Mesenchymal stem cell (in vitro differentiated cells and primary cell): ENCODE measurements at regions not wholly inside any gene's neighbourhood (a gene's known extent, or its start where the extent isn't known, plus 50 kb on each side); places are given as distances from the start of the nearest gene placed in this dataset.

ENCODE experiments used
- DNase-seq: peaks from one replicate; pipeline ENCODE4 v3.0.0-alpha.2; 2013
- H2AFZ ChIP-seq: one replicate; pipeline ENCODE4 v1.6.1; 2013; ENCODE audit warnings: low read depth, mild to moderate bottlenecking, control low read depth, inconsistent platforms, low read length, moderate library complexity
- H2AK5ac ChIP-seq: 2 replicates; pipeline ENCODE4 v1.6.1; 2013; ENCODE audit warnings: low read length, moderate library complexity, mild to moderate bottlenecking, inconsistent platforms; ENCODE audit not compliant: severe bottlenecking
- H2BK120ac ChIP-seq: one replicate; pipeline ENCODE4 v1.6.1; 2013; ENCODE audit warnings: low read depth, mild to moderate bottlenecking, inconsistent platforms, low read length, moderate library complexity
- H2BK12ac ChIP-seq, 2 experiments: one replicate each; pipeline ENCODE4 v1.6.1; 2013; ENCODE audit warnings: inconsistent platforms in 2 of 2, low read length in 2 of 2, mild to moderate bottlenecking in 2 of 2, moderate library complexity in 2 of 2, control low read depth in 1 of 2
- H2BK15ac ChIP-seq: one replicate; pipeline ENCODE4 v1.6.1; 2013; ENCODE audit warnings: mild to moderate bottlenecking, low read depth, inconsistent platforms; ENCODE audit not compliant: poor library complexity, severe bottlenecking
- H2BK5ac ChIP-seq: 2 replicates; pipeline ENCODE4 v1.6.1; 2013; ENCODE audit warnings: low read depth, mild to moderate bottlenecking, low read length, control low read depth, inconsistent platforms; ENCODE audit not compliant: poor library complexity, severe bottlenecking
- H3K14ac ChIP-seq, 2 experiments: one replicate each; pipeline ENCODE4 v1.6.1; 2013; ENCODE audit warnings: inconsistent platforms in 2 of 2, low read length in 2 of 2, control low read depth in 1 of 2, mild to moderate bottlenecking in 1 of 2, moderate library complexity in 1 of 2
- H3K18ac ChIP-seq, 2 experiments: one replicate each; pipeline ENCODE4 v1.6.1; 2013; ENCODE audit warnings: inconsistent platforms in 2 of 2, low read length in 2 of 2, control low read depth in 1 of 2, low read depth in 1 of 2, mild to moderate bottlenecking in 1 of 2
- H3K23ac ChIP-seq, 2 experiments: one replicate each; pipeline ENCODE4 v1.6.1; 2013; ENCODE audit warnings: inconsistent platforms in 2 of 2, low read length in 2 of 2, mild to moderate bottlenecking in 2 of 2, moderate library complexity in 2 of 2, control low read depth in 1 of 2
- H3K27ac ChIP-seq: 2 replicates; pipeline ENCODE4 v1.5.1; 2013; ENCODE audit warnings: mild to moderate bottlenecking, moderate library complexity, low read length, control low read depth, inconsistent platforms; ENCODE audit not compliant: poor library complexity, severe bottlenecking
- H3K27me3 ChIP-seq, 2 experiments: 2 replicates each; pipeline versions ENCODE4 v1.6.1 to v1.7.0; 2013; ENCODE audit warnings: low read length in 2 of 2, mild to moderate bottlenecking in 2 of 2, moderate library complexity in 2 of 2, control low read depth in 1 of 2, inconsistent platforms in 1 of 2; ENCODE audit not compliant: control insufficient read depth in 1 of 2, insufficient read depth in 1 of 2
- H3K36me3 ChIP-seq, 2 experiments: 2 replicates each; pipeline versions ENCODE4 v1.6.1 to v1.7.0; 2013; ENCODE audit warnings: low read length in 2 of 2, control low read depth in 1 of 2, inconsistent platforms in 1 of 2, low read depth in 1 of 2, mild to moderate bottlenecking in 1 of 2; ENCODE audit not compliant: insufficient read depth in 2 of 2, control insufficient read depth in 1 of 2
- H3K4ac ChIP-seq, 2 experiments: one replicate each; pipeline ENCODE4 v1.6.1; 2013; ENCODE audit warnings: inconsistent platforms in 2 of 2, low read length in 2 of 2, mild to moderate bottlenecking in 2 of 2, moderate library complexity in 2 of 2, control low read depth in 1 of 2, low read depth in 1 of 2
- H3K4me1 ChIP-seq: 2 replicates; pipeline ENCODE4 v1.6.1; 2013; ENCODE audit warnings: low read depth, low read length, control low read depth; ENCODE audit not compliant: control insufficient read depth, insufficient read depth
- H3K4me2 ChIP-seq: 2 replicates; pipeline ENCODE4 v1.6.1; 2013; ENCODE audit warnings: low read length, mild to moderate bottlenecking, inconsistent platforms; ENCODE audit not compliant: poor library complexity, severe bottlenecking
- H3K4me3 ChIP-seq, 2 experiments: 2 replicates each; pipeline versions ENCODE4 v1.5.1 to v1.7.0; 2013; ENCODE audit warnings: low read length in 2 of 2, mild to moderate bottlenecking in 2 of 2, control low read depth in 1 of 2, low read depth in 1 of 2; ENCODE audit not compliant: insufficient read depth in 1 of 2
- H3K79me1 ChIP-seq: replicated peaks from 2 replicates; pipeline ENCODE4 v1.6.1; 2013; ENCODE audit warnings: mild to moderate bottlenecking, control low read depth, low read length, inconsistent platforms; ENCODE audit not compliant: poor library complexity, severe bottlenecking
- H3K9ac ChIP-seq: 2 replicates; pipeline ENCODE4 v1.7.0; 2013; ENCODE audit warnings: mild to moderate bottlenecking, low read length, moderate library complexity
- H3K9me3 ChIP-seq: 2 replicates; pipeline ENCODE4 v1.7.0; 2013; ENCODE audit warnings: mild to moderate bottlenecking, low read length; ENCODE audit not compliant: control insufficient read depth
- H4K8ac ChIP-seq: one replicate; pipeline ENCODE4 v1.6.1; 2013; ENCODE audit warnings: inconsistent platforms, mild to moderate bottlenecking, low read length, moderate library complexity
- H4K91ac ChIP-seq: one replicate; pipeline ENCODE4 v1.6.1; 2013; ENCODE audit warnings: mild to moderate bottlenecking, low read length, inconsistent platforms
- WGBS: methylation state at CpG from one replicate; pipeline ENCODE4 v1.1.7; 2013; ENCODE audit warnings: mixed read lengths; 5-methylcytosine and 5-hydroxymethylcytosine counted together

GRCh38 chr7:84647797-84648757 lies 453.5 kb upstream of the SEMA3A start:
- Histone ChIP-seq H2AK5ac (no peak overlapping the region), H4K8ac (no peak overlapping the region), H2BK5ac (no peak overlapping the region), H3K27ac (peak overlapping the region; percentile 74), H3K4me3 (no peak overlapping the region), H3K23ac (no peak overlapping the region), H3K4me1 (peaks cover 2% of the 10 kb centered on the region), H3K4me2 (no peak overlapping the region), H2AFZ (no peak overlapping the region), H3K18ac (no peak overlapping the region), H3K4ac (no peak overlapping the region), H3K36me3 (no peaks in the 10 kb centered on the region), H3K9ac (peak overlapping the region; percentile 44), H2BK15ac (no peak overlapping the region), H3K27me3 (no peaks in the 10 kb centered on the region), H3K79me1 (no peaks in the 10 kb centered on the region), H2BK12ac (no peak overlapping the region), H3K9me3 (no peaks in the 10 kb centered on the region), H4K91ac (no peak overlapping the region), H3K14ac (no peak overlapping the region), H2BK120ac (no peak overlapping the region)
- DNase-seq = peak; percentile 57
- WGBS = 56% methylated on average over 2 of the region's 2 CpGs

DNA sequence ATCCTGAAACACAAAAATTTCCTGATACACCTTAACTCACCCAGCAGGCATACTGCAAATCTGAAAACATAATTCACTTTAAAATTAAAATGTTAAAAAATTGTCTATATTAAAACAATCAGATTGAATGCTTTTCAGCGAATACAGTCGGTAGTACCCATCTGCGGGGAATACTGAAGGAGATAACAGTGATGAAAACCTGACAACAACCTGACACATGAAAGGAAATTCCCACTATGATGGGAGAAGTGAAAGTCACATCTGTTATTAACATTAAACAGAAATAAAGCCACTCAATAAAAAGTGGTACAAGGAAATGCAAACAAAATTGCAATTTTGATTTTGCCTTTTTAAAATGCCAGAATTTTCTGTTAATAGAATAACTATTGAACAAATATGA lies 448.0 kb upstream of the SEMA3A start:
- no peak for DNase-seq
- H4K8ac ChIP-seq = no peak overlapping the region
- no peak overlapping the region for H3K27ac ChIP-seq
- H3K4me3 ChIP-seq = no peak overlapping the region
- H3K79me1 ChIP-seq = no peaks in the 10 kb centered on the region
- H3K4me2 ChIP-seq = no peak overlapping the region
- H2AK5ac ChIP-seq = no peak overlapping the region
- 100% methylated on average over 3 of the region's 3 CpGs for WGBS
- no peak overlapping the region for H3K4ac ChIP-seq
- no peak overlapping the region for H3K23ac ChIP-seq
- no peak overlapping the region for H3K14ac ChIP-seq
- no peaks in the 10 kb centered on the region for H3K9me3 ChIP-seq
- H3K36me3 ChIP-seq = no peaks in the 10 kb centered on the region
- no peak overlapping the region for H3K9ac ChIP-seq
- H2BK5ac ChIP-seq = no peak overlapping the region
- H3K18ac ChIP-seq = no peak overlapping the region
- no peak overlapping the region for H4K91ac ChIP-seq
- no peak overlapping the region for H2BK12ac ChIP-seq
- no peak overlapping the region for H2BK120ac ChIP-seq
- H3K27me3 ChIP-seq = no peaks in the 10 kb centered on the region
- no peak overlapping the region for H2BK15ac ChIP-seq
- peaks cover under 1% of the 10 kb centered on the region for H3K4me1 ChIP-seq
- H2AFZ ChIP-seq = no peak overlapping the region

GRCh38 chr7:84640637-84641036 lies 446.0 kb upstream of the SEMA3A start:
- Histone ChIP-seq H3K4me1 (peaks cover 8% of the 10 kb centered on the region), H2BK15ac (no peak overlapping the region), H2BK120ac (no peak overlapping the region), H2AK5ac (no peak overlapping the region), H3K14ac (no peak overlapping the region), H3K9ac (no peak overlapping the region), H2AFZ (no peak overlapping the region), H4K8ac (no peak overlapping the region), H3K36me3 (no peaks in the 10 kb centered on the region), H3K79me1 (no peaks in the 10 kb centered on the region), H3K18ac (no peak overlapping the region), H3K9me3 (no peaks in the 10 kb centered on the region), H3K27me3 (no peaks in the 10 kb centered on the region), H2BK5ac (no peak overlapping the region), H2BK12ac (no peak overlapping the region), H3K4me3 (no peak overlapping the region), H4K91ac (no peak overlapping the region), H3K27ac (no peak overlapping the region), H3K23ac (no peak overlapping the region), H3K4ac (no peak overlapping the region), H3K4me2 (no peak overlapping the region)
- WGBS = 100% methylated on average over 1 of the region's 1 CpG
- DNase-seq = no peak

DNA sequence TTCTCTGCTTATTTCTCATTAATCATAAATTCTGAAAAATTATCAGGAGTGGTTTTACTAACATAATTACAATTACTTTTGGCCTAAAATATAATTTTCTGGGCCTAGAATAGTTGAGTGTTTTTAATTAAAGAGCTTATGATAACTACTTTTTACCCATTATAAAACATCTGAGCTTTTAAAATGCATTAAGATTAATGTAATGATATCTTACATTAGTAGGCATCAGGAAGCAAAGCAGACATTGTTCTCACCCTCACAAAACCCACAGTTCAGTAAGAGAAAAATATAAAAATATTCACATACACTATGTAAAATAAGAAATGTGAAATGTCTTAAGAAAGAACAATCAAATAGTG lies 443.7 kb upstream of the SEMA3A start:
- H4K8ac ChIP-seq = no peak overlapping the region
- H3K79me1 ChIP-seq = no peaks in the 10 kb centered on the region
- no peak overlapping the region for H3K14ac ChIP-seq
- no peak overlapping the region for H2BK15ac ChIP-seq
- H3K18ac ChIP-seq = no peak overlapping the region
- peak overlapping the region; percentile 72 for H3K9ac ChIP-seq
- no peak overlapping the region for H2AK5ac ChIP-seq
- peak overlapping the region; percentile 68 for H3K27ac ChIP-seq
- no peaks in the 10 kb centered on the region for H3K27me3 ChIP-seq
- H2BK12ac ChIP-seq = no peak overlapping the region
- no peak overlapping the region for H2AFZ ChIP-seq
- no peak overlapping the region for H3K4me3 ChIP-seq
- H3K9me3 ChIP-seq = no peaks in the 10 kb centered on the region
- H4K91ac ChIP-seq = no peak overlapping the region
- peaks cover 8% of the 10 kb centered on the region for H3K4me1 ChIP-seq
- H3K4ac ChIP-seq = no peak overlapping the region
- no peak overlapping the region for H2BK5ac ChIP-seq
- no peak overlapping the region for H3K4me2 ChIP-seq
- DNase-seq = no peak
- no peaks in the 10 kb centered on the region for H3K36me3 ChIP-seq
- H3K23ac ChIP-seq = no peak overlapping the region
- no peak overlapping the region for H2BK120ac ChIP-seq
